HG03175 (cell line): ENCODE measurements at regions not wholly inside any gene's neighbourhood (a gene's known extent, or its start where the extent isn't known, plus 50 kb on each side); places are given as distances from the start of the nearest gene placed in this dataset.

Source experiments
- ATAC-seq: cut with Tn5 transposase; IDR thresholded peaks from one replicate; pipeline ENCODE4 v1.9.1; 2021; ENCODE audit warnings: mild to moderate bottlenecking, moderate library complexity; ENCODE audit not compliant: unreplicated experiment

- ATAC-seq: no peak
Observed at GRCh38 chr7:15938115-15938514, 251.6 kb upstream of the MEOX2 start.

DNA sequence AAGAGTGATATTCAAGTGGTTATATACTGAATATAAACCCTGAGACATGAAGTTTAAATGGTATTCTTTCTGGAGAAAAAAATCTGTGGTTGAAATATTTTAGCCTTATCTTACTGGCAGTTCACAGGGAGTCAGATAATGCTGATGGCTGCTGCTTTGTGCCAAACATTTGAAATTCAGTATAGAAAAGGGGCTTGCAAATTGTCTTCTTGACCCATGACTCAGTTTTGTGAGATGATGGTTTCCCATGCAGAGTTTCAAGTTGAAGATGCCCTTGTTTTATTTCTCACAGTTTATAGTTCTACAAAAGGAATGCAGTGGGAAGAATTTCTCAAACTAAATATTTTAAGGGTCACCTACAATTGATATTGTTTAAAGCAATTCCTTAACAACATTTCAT, 251.1 kb upstream of the MEOX2 start:
- no peak for ATAC-seq

DNA sequence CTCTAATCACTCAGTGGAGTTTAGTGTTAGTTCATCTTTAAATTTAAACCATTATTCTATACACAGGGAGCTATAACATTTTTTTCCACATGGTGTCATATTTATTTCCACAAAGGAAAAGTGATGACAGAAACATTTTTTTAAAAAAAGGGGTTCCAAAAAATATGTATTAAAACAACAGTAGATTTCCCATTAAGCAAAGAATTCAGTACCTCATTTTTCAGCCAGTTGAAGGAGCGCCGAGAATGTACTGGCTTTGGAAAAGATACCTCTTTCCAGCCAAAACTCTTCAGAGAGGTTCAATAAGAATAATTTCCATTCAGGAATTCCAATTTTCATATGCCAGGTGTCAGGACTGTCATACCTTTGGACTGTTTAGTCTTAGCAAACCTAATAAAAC, 250.5 kb upstream of the MEOX2 start:
- no peak for ATAC-seq

DNA sequence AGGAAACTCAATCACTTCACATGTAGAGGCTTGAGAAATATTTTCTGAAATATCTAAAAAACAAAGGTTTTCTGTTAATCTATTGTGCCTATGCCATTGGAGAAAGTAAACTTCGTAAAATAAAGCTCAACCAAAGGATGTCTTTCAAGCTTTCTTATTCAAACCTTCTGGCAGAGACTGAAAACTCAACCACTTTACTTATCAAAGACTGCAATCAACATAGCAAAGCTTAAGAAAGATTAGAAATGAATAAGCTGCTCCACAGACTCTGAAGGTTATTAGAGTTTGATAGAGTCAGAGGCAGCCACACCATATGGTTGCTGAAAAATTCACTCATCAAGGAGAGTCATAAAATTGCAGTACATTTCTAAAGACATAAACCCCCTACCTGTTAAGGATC, 245.8 kb upstream of the MEOX2 start:
- no peak for ATAC-seq

DNA sequence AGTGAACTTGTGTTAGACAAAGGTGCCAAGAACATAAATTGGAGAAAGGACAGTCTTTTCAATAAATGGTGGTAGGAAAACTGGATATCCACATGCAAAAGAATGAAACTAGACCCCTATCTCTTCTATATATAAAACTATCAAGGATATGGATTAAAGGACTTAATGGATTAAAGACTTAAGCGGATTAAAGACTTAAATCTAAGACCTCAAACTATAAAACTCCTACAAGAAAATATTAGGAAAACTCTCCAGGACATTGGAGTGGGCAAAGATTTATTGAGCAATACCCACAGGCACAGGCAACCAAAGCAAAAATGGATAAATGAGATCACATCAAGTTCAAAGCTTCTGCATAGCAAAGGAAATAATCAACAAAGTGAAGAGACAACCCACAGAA, 242.9 kb upstream of the MEOX2 start:
- ATAC-seq: no peak

- no peak for ATAC-seq
Observed at GRCh38 chr7:15925608-15926007, 239.1 kb upstream of the MEOX2 start.

GRCh38 chr7:15924910-15925309, 238.4 kb upstream of the MEOX2 start:
- no peak for ATAC-seq

GRCh38 chr7:15922002-15922401, 235.5 kb upstream of the MEOX2 start:
- no peak for ATAC-seq

DNA sequence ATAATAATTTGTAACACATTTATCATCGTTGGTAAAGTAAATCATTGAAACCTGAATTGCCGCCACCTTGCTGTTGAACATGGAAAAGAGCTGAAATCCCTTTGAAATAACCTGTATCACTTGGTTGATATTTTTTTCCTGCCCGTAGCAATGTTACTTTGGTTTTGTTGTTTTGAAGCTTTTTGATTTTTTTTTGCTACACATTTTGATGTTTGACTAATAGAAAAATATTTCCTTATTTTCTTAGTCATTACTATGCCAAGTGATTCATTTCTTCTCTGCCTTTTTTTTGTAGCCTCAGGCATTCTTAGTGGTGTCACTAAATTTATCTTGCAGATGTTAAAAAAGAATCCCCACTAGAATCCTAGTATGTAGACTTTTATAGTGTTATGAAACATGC, 235.1 kb upstream of the MEOX2 start:
- ATAC-seq: no peak

DNA sequence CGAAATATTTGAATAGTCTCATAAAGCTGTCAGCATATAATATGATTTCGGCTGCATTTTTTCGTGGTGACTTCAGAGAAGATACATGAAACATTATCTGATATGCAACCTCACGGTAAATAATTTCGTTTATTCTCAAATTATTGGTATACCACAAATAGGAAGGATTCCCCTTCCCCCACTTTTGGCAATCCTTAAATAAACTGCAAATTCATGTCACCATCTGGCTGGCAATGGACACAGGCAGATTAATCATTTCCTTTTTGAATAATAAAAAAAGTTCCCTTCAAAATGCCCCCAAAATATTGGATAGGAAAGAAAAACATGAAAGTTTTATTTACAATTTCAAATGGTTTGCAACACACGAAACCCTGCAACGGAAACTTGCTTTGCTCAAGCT, 234.5 kb upstream of the MEOX2 start:
- ATAC-seq: no peak

GRCh38 chr7:15916681-15917380, 230.3 kb upstream of the MEOX2 start:
- no peak for ATAC-seq

DNA sequence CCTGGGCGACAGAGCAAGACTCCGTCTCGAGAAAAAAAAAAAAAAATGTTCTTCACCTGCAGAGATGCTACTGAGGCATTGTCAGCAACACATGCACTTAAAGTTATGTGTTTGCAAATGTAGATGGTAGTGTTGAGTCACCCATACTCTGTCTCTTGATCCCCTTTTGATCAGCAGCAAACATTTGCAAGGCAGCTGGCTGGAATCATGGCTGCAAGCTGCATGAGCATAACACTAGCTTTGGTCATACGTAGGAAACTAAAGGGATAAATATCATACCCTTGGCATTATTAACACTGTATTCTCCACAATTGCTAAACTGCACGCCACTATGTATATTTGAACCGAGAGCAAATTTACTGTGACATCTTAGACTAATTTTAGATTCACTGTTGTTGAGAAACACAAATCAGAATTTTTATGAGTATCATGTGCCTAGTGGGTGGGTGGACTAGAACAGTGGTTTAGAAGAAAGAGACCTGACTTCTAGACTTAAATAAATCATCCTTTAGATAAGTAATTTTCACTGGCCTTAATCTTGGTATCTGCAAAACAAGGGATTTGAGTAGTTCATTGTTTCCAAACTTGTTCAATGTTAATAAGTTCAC, 229.3 kb upstream of the MEOX2 start:
- no peak for ATAC-seq

DNA sequence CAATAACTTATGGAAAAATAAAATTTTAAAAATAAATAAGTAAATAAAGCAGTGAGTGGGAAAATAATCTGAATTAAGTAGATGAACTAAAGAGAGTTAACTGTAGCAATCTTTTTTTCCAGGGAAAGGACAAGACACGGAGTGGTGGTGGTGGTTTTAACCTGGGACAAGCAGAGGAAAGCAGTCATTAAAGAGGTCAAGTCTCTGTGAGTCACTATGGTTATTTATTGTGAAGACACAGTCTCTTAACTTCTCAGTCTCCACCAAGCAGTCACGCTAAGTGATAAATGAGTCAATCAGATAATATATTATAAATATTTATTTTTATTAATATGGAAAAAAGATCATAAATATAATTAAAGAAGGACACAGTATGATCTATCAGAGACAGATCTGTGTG, 228.1 kb upstream of the MEOX2 start:
- ATAC-seq: no peak

DNA sequence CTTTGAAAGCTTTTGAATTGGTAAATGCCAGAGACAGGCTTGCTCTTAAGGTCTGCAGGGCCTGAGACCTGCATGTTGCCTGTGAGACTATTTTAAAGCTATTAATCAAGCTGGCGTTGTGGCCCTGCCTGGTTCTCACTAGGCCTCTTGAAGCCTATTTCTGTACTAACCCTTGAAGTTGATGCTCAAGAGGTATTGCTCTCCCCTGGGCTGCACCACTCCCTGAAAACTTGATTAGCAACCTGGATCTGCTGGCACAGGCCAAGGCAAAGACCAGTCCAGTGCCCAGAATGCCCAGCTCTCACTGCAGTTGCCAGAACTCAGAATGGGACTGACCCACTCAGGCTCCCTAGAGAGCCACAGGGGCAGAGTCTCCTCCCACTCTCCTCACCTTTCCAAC, 220.0 kb upstream of the MEOX2 start:
- ATAC-seq: no peak

- no peak for ATAC-seq
Observed at GRCh38 chr7:15905251-15906040, 219.0 kb upstream of the MEOX2 start.

GRCh38 chr7:15891151-15891881, 204.8 kb upstream of the MEOX2 start:
- ATAC-seq: no peak

DNA sequence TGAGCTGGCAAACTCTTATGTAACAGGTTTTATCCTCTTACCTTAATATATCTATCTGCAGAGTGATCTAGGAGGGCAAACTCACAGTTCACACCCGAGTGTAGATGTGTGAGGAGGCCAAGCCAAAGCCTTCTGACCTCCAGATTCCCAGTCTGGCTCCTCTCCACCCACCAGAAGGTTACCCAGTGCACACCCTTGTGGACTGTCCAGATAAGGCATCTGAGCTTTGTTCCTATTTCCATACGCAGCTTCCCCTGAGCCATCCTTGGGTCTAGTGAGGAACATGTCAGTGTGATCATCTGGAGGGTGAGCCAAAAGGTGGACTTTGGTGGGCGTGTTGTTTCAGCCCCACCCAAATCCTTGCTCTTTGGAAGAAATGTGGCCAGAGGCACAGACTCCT, 203.0 kb upstream of the MEOX2 start:
- ATAC-seq: no peak

GRCh38 chr7:15888090-15888489, 201.6 kb upstream of the MEOX2 start:
- no peak for ATAC-seq

DNA sequence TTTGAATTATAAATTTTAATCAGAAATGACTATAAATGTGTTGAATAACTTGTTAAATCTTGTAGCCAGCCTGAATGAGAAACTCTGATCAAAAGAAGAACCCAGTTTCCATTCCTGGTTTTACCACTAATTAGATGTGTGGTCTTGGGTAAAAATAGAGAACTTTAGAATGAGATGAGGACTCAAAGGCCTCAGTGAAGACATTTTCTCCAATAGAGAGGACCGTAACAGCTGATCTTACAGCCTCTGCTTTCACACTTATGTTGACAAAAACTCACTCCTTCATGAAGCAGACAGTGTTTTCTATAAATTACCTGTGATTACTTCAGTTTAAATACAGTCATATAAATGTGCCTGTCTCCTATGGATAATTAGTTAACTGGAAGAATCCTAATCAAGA, 200.1 kb upstream of the MEOX2 start:
- no peak for ATAC-seq

GRCh38 chr7:15885678-15886077, 199.2 kb upstream of the MEOX2 start:
- ATAC-seq: no peak

GRCh38 chr7:15874774-15875173, 188.3 kb upstream of the MEOX2 start:
- no peak for ATAC-seq

GRCh38 chr7:15870347-15870746, 183.9 kb upstream of the MEOX2 start:
- ATAC-seq: no peak
